IMR-90 (cell line): ENCODE measurements at regions not wholly inside any gene's neighbourhood (a gene's known extent, or its start where the extent isn't known, plus 50 kb on each side); places are given as distances from the start of the nearest gene placed in this dataset.

Experiments used
- ATAC-seq: fragments of 200-7000 bp; cut with Tn5 transposase; 2 replicates; pipeline ENCODE4 v1.9.1; 2020; ENCODE audit warnings: low read depth, mild to moderate bottlenecking, moderate library complexity
- BruUV-seq: library from RNA; stranded (reverse); fragments of 400-500 nt; replicated peaks from 2 replicates; lab custom pipeline; 2021; lab: Mats Ljungman, UMichigan
- CTCF ChIA-PET: fragments of 300-600 bp; formaldehyde crosslinking; extraction: SDS; loops from one replicate; lab custom pipeline; 2021; ENCODE audit warnings: antibody characterized with exemption; lab: Yijun Ruan, JAX
- POLR2A ChIA-PET: fragments of 300-600 bp; sonication (Branson Sonifier 250); formaldehyde crosslinking; loops from one replicate; lab custom pipeline; 2022; ENCODE audit warnings: antibody characterized with exemption; ENCODE audit not compliant: unreplicated experiment; lab: Charles Lee
- DNase-seq: peaks from one replicate; pipeline ENCODE4 v3.0.0; 2013
- H2AFZ ChIP-seq: replicated peaks from 2 replicates; pipeline ENCODE3; 2013; ENCODE audit warnings: low read length, mild to moderate bottlenecking; ENCODE audit not compliant: poor library complexity
- H2AK5ac ChIP-seq: 2 replicates; pipeline ENCODE4 v1.6.1; 2013; ENCODE audit warnings: low read depth, low read length, inconsistent platforms
- H2AK9ac ChIP-seq: replicated peaks from 2 replicates; pipeline ENCODE3; 2013; ENCODE audit warnings: mild to moderate bottlenecking, low read depth, low read length, moderate library complexity; ENCODE audit not compliant: poor library complexity
- H2BK120ac ChIP-seq: 2 replicates; pipeline ENCODE4 v1.6.1; 2013; ENCODE audit warnings: low read depth, low read length, inconsistent platforms
- H2BK15ac ChIP-seq: 3 replicates; pipeline ENCODE4 v1.6.1; 2013; ENCODE audit warnings: low read depth, low read length, inconsistent platforms
- H2BK20ac ChIP-seq: 2 replicates; pipeline ENCODE4 v1.6.1; 2013; ENCODE audit warnings: low read depth, mild to moderate bottlenecking, inconsistent platforms, low read length, moderate library complexity
- H2BK5ac ChIP-seq: 2 replicates; pipeline ENCODE4 v1.6.1; 2013; ENCODE audit warnings: mild to moderate bottlenecking, low read depth, low read length, inconsistent platforms; ENCODE audit not compliant: poor library complexity, severe bottlenecking
- H3K14ac ChIP-seq: replicated peaks from 2 replicates; pipeline ENCODE4 v1.6.1; 2013; ENCODE audit warnings: low read depth, low read length, inconsistent platforms
- H3K18ac ChIP-seq: 2 replicates; pipeline ENCODE4 v1.6.1; 2013; ENCODE audit warnings: low read depth, low read length, control low read depth
- H3K23ac ChIP-seq: 2 replicates; pipeline ENCODE4 v1.6.1; 2013; ENCODE audit warnings: low read depth, low read length, inconsistent platforms
- H3K27ac ChIP-seq: 2 replicates; pipeline ENCODE4 v1.5.1; 2013; ENCODE audit warnings: mild to moderate bottlenecking, control low read depth, low read length; ENCODE audit not compliant: insufficient read depth
- H3K27me3 ChIP-seq: 2 replicates; pipeline ENCODE4 v1.6.1; 2013; ENCODE audit warnings: low read length; ENCODE audit not compliant: control insufficient read depth, insufficient read depth
- H3K36me3 ChIP-seq: 2 replicates; pipeline ENCODE4 v1.6.1; 2013; ENCODE audit warnings: low read length, mixed read lengths; ENCODE audit not compliant: control insufficient read depth, insufficient read depth
- H3K4ac ChIP-seq: 2 replicates; pipeline ENCODE4 v1.6.1; 2013; ENCODE audit warnings: low read depth, low read length, inconsistent platforms
- H3K4me1 ChIP-seq: 2 replicates; pipeline ENCODE4 v1.6.1; 2013; ENCODE audit warnings: low read length, mixed read lengths; ENCODE audit not compliant: control insufficient read depth, insufficient read depth
- H3K4me2 ChIP-seq: 2 replicates; pipeline ENCODE4 v1.6.1; 2013; ENCODE audit warnings: low read depth, mild to moderate bottlenecking, control low read depth, low read length, moderate library complexity
- H3K4me3 ChIP-seq: 2 replicates; pipeline ENCODE4 v1.5.1; 2013; ENCODE audit warnings: low read depth, mild to moderate bottlenecking, control low read depth, low read length, moderate library complexity; ENCODE audit not compliant: insufficient read depth
- H3K56ac ChIP-seq: 2 replicates; pipeline ENCODE4 v1.6.1; 2013; ENCODE audit warnings: low read length, inconsistent platforms; ENCODE audit not compliant: insufficient read depth; ENCODE audit errors: extremely low read depth
- H3K79me1 ChIP-seq, 2 experiments: 2 replicates each; pipeline ENCODE4 v1.6.1; 2013; ENCODE audit warnings: low read length in 2 of 2, inconsistent platforms in 1 of 2, low read depth in 1 of 2
- H3K9ac ChIP-seq: 2 replicates; pipeline ENCODE4 v1.6.1; 2013; ENCODE audit warnings: low read depth, low read length, control low read depth
- H3K9me1 ChIP-seq: 2 replicates; pipeline ENCODE4 v1.6.1; 2013; ENCODE audit warnings: low read length, inconsistent platforms; ENCODE audit not compliant: insufficient read depth
- H3K9me3 ChIP-seq: 2 replicates; pipeline ENCODE4 v1.6.1; 2013; ENCODE audit warnings: low read length; ENCODE audit not compliant: control insufficient read depth, insufficient read depth
- H4K20me1 ChIP-seq: 2 replicates; pipeline ENCODE4 v1.6.1; 2013; ENCODE audit warnings: low read length, inconsistent platforms; ENCODE audit not compliant: insufficient read depth
- H4K5ac ChIP-seq: 2 replicates; pipeline ENCODE4 v1.6.1; 2013; ENCODE audit warnings: mild to moderate bottlenecking, low read depth, low read length, control low read depth
- H4K8ac ChIP-seq, 2 experiments: 2 replicates each; pipeline ENCODE4 v1.6.1; 2013; ENCODE audit warnings: low read depth in 2 of 2, low read length in 2 of 2, control low read depth in 1 of 2, inconsistent platforms in 1 of 2
- H4K91ac ChIP-seq: 2 replicates; pipeline ENCODE4 v1.6.1; 2013; ENCODE audit warnings: low read depth, low read length, inconsistent platforms; ENCODE audit not compliant: insufficient read depth
- BHLHE40 ChIP-seq: fragments of 150-350 bp; IDR thresholded peaks from 2 replicates; pipeline ENCODE4 v1.6.1; 2016; ENCODE audit warnings: mild to moderate bottlenecking, low read depth, low read length
- CEBPB ChIP-seq: IDR thresholded peaks from 2 replicates; pipeline ENCODE4 v1.6.1; 2012; ENCODE audit warnings: low read depth, low read length, improper control_type of control experiment
- CHD1 ChIP-seq: IDR thresholded peaks from 2 replicates; pipeline ENCODE4 v1.6.1; 2012; ENCODE audit warnings: low read depth, low read length, improper control_type of control experiment
- FOS ChIP-seq: fragments of 150-350 bp; IDR thresholded peaks from 2 replicates; pipeline ENCODE4 v1.6.1; 2016; ENCODE audit warnings: low read depth, low read length
- MAFK ChIP-seq: IDR thresholded peaks from 2 replicates; pipeline ENCODE4 v1.6.1; 2012; ENCODE audit warnings: low read depth, low read length, improper control_type of control experiment
- MAZ ChIP-seq: IDR thresholded peaks from 2 replicates; pipeline ENCODE4 v1.6.1; 2012; ENCODE audit warnings: low read depth, mild to moderate bottlenecking, low read length, improper control_type of control experiment, moderate library complexity, borderline replicate concordance
- MXI1 ChIP-seq: IDR thresholded peaks from 2 replicates; pipeline ENCODE4 v1.6.1; 2012; ENCODE audit warnings: low read depth, mild to moderate bottlenecking, low read length, moderate library complexity, borderline replicate concordance
- NFE2L2 ChIP-seq: fragments of 150-350 bp; IDR thresholded peaks from 2 replicates; pipeline ENCODE4 v1.6.1; 2016; ENCODE audit warnings: low read depth, mild to moderate bottlenecking, low read length
- POLR2A ChIP-seq: IDR thresholded peaks from 2 replicates; pipeline ENCODE4 v1.6.1; 2012; ENCODE audit warnings: mild to moderate bottlenecking, low read depth, low read length
- RAD21 ChIP-seq: IDR thresholded peaks from 2 replicates; pipeline ENCODE4 v1.6.1; 2012; ENCODE audit warnings: low read length, improper control_type of control experiment
- RCOR1 ChIP-seq: IDR thresholded peaks from 2 replicates; pipeline ENCODE4 v1.6.1; 2012; ENCODE audit warnings: mild to moderate bottlenecking, low read length, improper control_type of control experiment; ENCODE audit not compliant: insufficient replicate concordance
- RFX5 ChIP-seq: IDR thresholded peaks from 2 replicates; pipeline ENCODE4 v1.8.0; 2012; ENCODE audit warnings: low read depth, mild to moderate bottlenecking, low read length, moderate library complexity
- SMC3 ChIP-seq: fragments of 150-350 bp; IDR thresholded peaks from 2 replicates; pipeline ENCODE4 v1.6.1; 2016; ENCODE audit warnings: low read depth, mild to moderate bottlenecking, antibody characterized with exemption, low read length, moderate library complexity
- WGBS, 2 experiments: methylation state at CpG; one replicate each; pipeline versions ENCODE4 v1.1.5 to v1.1.7; 2013; ENCODE audit warnings: missing lambda C conversion rate in 2 of 2; ENCODE audit not compliant: insufficient read length in 1 of 2; ENCODE audit errors: extremely low coverage in 2 of 2; 5-methylcytosine and 5-hydroxymethylcytosine counted together
- dilution Hi-C: fragments of 300-500 bp; cut with HindIII; formaldehyde crosslinking; loops from one replicate; pipeline ENCODE4 v1.14.3; 2018; ENCODE audit warnings: low sequenced_read_pairs; ENCODE audit not compliant: unreplicated experiment
- in situ Hi-C: fragments of 300-500 bp; cut with MboI; formaldehyde crosslinking; loops from 3 replicates; pipeline ENCODE4 v1.14.3; 2019; ENCODE audit warnings: low sequenced_read_pairs, inconsistent platforms, mixed read lengths
- intact Hi-C: fragments of 100-400 bp; cut with micrococcal nuclease; formaldehyde crosslinking; loops from 2 replicates; pipeline ENCODE4 v1.10.0; 2022
- TF ChIP-seq, protein P1 (sequence below): fragments of 150-350 bp; IDR thresholded peaks from 2 replicates; pipeline ENCODE4 v1.6.1; 2016; ENCODE audit warnings: low read depth, mild to moderate bottlenecking, low read length, moderate library complexity, borderline replicate concordance
- TF ChIP-seq, protein P2 (sequence below): fragments of 150-350 bp; IDR thresholded peaks from 2 replicates; pipeline ENCODE4 v1.6.1; 2017; ENCODE audit warnings: mild to moderate bottlenecking, antibody characterized with exemption, low read length, low read depth
- TF ChIP-seq, protein P3 (sequence below): conservative IDR thresholded peaks from 2 replicates; pipeline ENCODE4 v1.5.1; 2012; ENCODE audit warnings: mild to moderate bottlenecking, low read depth, low read length, improper control_type of control experiment

DNA sequence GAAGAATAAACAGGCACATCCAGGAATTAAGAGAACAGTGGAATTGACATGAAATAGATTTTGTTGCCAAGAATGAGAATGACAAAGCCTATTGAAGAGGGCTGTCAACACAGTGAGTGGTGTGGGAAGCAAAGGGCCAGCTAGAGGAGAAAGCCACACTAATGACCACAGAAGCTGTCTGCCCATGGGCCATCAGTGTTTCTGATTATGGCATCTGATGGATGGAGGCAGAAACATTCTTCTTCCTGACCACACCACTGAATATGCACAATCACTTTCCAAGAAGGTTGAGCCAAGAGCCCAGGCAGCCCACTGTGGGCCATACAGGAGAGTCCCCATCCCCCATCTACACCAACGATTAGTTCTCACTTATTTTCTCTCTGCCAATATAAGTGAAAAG lies 146.0 kb upstream of the SH3BP4 start:
- in situ Hi-C loops (no loop called here), intact Hi-C loops (no loop called here), dilution Hi-C loops (no loop called here)
- no peak overlapping the region for H3K18ac ChIP-seq
- no peak overlapping the region for H3K14ac ChIP-seq
- no peaks in the 10 kb centered on the region for H4K20me1 ChIP-seq
- H3K4me3 ChIP-seq, result no peak overlapping the region
- no peaks in the 10 kb centered on the region for H3K36me3 ChIP-seq
- H3K27ac ChIP-seq, result no peak overlapping the region
- H3K56ac ChIP-seq, result no peak overlapping the region
- BruUV-seq, result no TSS peak
- H2AFZ ChIP-seq, result no peak overlapping the region
- ChIA-PET CTCF (no interaction called here), POLR2A (no interaction called here)
- H3K79me1 ChIP-seq, result no peaks in the 10 kb centered on the region
- no peak overlapping the region for H4K8ac ChIP-seq
- H3K9me3 ChIP-seq, result peaks cover 12% of the 10 kb centered on the region
- H2BK15ac ChIP-seq, result no peak overlapping the region
- no peak overlapping the region; the same call in 1 of the 2 replicates for H3K4ac ChIP-seq
- H3K4me2 ChIP-seq, result no peak overlapping the region
- TF ChIP-seq MAZ, result no peak
- TF ChIP-seq CEBPB, result no peak
- TF ChIP-seq BHLHE40, result no peak
- no peak for TF ChIP-seq FOS
- no peak for TF ChIP-seq CHD1
- no peak for TF ChIP-seq SMC3
- TF ChIP-seq, protein P1, sequence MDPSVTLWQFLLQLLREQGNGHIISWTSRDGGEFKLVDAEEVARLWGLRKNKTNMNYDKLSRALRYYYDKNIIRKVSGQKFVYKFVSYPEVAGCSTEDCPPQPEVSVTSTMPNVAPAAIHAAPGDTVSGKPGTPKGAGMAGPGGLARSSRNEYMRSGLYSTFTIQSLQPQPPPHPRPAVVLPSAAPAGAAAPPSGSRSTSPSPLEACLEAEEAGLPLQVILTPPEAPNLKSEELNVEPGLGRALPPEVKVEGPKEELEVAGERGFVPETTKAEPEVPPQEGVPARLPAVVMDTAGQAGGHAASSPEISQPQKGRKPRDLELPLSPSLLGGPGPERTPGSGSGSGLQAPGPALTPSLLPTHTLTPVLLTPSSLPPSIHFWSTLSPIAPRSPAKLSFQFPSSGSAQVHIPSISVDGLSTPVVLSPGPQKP, result no peak
- no peak for TF ChIP-seq NFE2L2
- no peak for TF ChIP-seq RCOR1
- no peak for TF ChIP-seq POLR2A
- no peak for TF ChIP-seq RAD21
- no peak for TF ChIP-seq MAFK
- TF ChIP-seq, protein P2, sequence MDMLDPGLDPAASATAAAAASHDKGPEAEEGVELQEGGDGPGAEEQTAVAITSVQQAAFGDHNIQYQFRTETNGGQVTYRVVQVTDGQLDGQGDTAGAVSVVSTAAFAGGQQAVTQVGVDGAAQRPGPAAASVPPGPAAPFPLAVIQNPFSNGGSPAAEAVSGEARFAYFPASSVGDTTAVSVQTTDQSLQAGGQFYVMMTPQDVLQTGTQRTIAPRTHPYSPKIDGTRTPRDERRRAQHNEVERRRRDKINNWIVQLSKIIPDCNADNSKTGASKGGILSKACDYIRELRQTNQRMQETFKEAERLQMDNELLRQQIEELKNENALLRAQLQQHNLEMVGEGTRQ, result no peak
- TF ChIP-seq MXI1, result no peak
- no peak for TF ChIP-seq RFX5
- TF ChIP-seq, protein P3, sequence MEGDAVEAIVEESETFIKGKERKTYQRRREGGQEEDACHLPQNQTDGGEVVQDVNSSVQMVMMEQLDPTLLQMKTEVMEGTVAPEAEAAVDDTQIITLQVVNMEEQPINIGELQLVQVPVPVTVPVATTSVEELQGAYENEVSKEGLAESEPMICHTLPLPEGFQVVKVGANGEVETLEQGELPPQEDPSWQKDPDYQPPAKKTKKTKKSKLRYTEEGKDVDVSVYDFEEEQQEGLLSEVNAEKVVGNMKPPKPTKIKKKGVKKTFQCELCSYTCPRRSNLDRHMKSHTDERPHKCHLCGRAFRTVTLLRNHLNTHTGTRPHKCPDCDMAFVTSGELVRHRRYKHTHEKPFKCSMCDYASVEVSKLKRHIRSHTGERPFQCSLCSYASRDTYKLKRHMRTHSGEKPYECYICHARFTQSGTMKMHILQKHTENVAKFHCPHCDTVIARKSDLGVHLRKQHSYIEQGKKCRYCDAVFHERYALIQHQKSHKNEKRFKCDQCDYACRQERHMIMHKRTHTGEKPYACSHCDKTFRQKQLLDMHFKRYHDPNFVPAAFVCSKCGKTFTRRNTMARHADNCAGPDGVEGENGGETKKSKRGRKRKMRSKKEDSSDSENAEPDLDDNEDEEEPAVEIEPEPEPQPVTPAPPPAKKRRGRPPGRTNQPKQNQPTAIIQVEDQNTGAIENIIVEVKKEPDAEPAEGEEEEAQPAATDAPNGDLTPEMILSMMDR, result no peak
- no peaks in the 10 kb centered on the region for H3K9me1 ChIP-seq
- DNase-seq (no peak), ATAC-seq (no peak)
- H3K4me1 ChIP-seq, result no peaks in the 10 kb centered on the region
- no peak overlapping the region for H2AK9ac ChIP-seq
- no peak overlapping the region for H2BK120ac ChIP-seq
- peaks cover 6% of the 10 kb centered on the region for H3K27me3 ChIP-seq
- H2BK5ac ChIP-seq, result no peak overlapping the region
- H2BK20ac ChIP-seq, result no peak overlapping the region
- H4K5ac ChIP-seq, result no peak overlapping the region
- H4K91ac ChIP-seq, result no peak overlapping the region
- WGBS, 2 experiments, result no CpG with 5 or more reads among the region's 1 CpG
- H2AK5ac ChIP-seq, result peak overlapping the region; percentile 18; the same call in 1 of the 2 replicates
- no peak overlapping the region for H3K9ac ChIP-seq
- H3K23ac ChIP-seq, result no peak overlapping the region
